Lung (tissue), 11 donors: ENCODE measurements at regions not wholly inside any gene's neighbourhood (a gene's known extent, or its start where the extent isn't known, plus 50 kb on each side); places are given as distances from the start of the nearest gene placed in this dataset.

Experiments used
- ATAC-seq: fragments of 200-7000 bp; cut with Tn5 transposase; one replicate; pipeline ENCODE4 v1.9.1; 2020; ENCODE audit warnings: moderate number of reproducible peaks; ENCODE audit not compliant: insufficient read depth, low FRiP score
- DNase-seq, 3 donors: peaks; one replicate each; pipeline ENCODE4 v3.0.0-alpha.2; 2013 to 2017
- H3K27ac ChIP-seq, 2 donors: one replicate each; pipeline ENCODE4 v1.5.1; 2013; ENCODE audit warnings: mild to moderate bottlenecking in 2 of 2, moderate library complexity in 2 of 2, control low read depth in 1 of 2, inconsistent platforms in 1 of 2, low read depth in 1 of 2, low read length in 1 of 2
- H3K27me3 ChIP-seq, 3 donors: one replicate each; pipeline ENCODE4 v1.5.1; 2013; ENCODE audit warnings: low read length in 2 of 3; ENCODE audit not compliant: control insufficient read depth in 3 of 3, insufficient read depth in 3 of 3
- H3K36me3 ChIP-seq, 4 donors: one replicate each; pipeline ENCODE4 v1.5.1; 2013; ENCODE audit warnings: low read length in 4 of 4, mild to moderate bottlenecking in 1 of 4, moderate library complexity in 1 of 4; ENCODE audit not compliant: control insufficient read depth in 4 of 4, insufficient read depth in 4 of 4
- H3K4me1 ChIP-seq, 5 donors: one replicate each; pipeline ENCODE4 v1.5.1; 2013; ENCODE audit warnings: low read length in 5 of 5, mild to moderate bottlenecking in 2 of 5, moderate library complexity in 1 of 5; ENCODE audit not compliant: control insufficient read depth in 5 of 5, insufficient read depth in 5 of 5
- H3K4me3 ChIP-seq: one replicate; pipeline ENCODE4 v1.5.1; 2013; ENCODE audit warnings: mild to moderate bottlenecking, control low read depth, moderate library complexity
- H3K9ac ChIP-seq, 2 donors: one replicate each; pipeline ENCODE4 v1.5.1; 2013; ENCODE audit warnings: low read length in 2 of 2, control low read depth in 1 of 2; ENCODE audit not compliant: insufficient read depth in 1 of 2
- H3K9me3 ChIP-seq, 4 donors: one replicate each; pipeline ENCODE4 v1.5.1; 2013; ENCODE audit warnings: low read length in 3 of 4, mild to moderate bottlenecking in 1 of 4, moderate library complexity in 1 of 4; ENCODE audit not compliant: control insufficient read depth in 4 of 4, insufficient read depth in 3 of 4
- WGBS, 2 donors: extraction: QIAGEN DNeasy Blood & Tissue Kit; methylation state at CpG; one replicate each; pipeline ENCODE4 v1.1.7; 2013; 5-methylcytosine and 5-hydroxymethylcytosine counted together
- TF ChIP-seq, protein P1 (sequence below): IDR thresholded peaks from 2 replicates; pipeline ENCODE4 v1.5.1; 2012; ENCODE audit warnings: mild to moderate bottlenecking; ENCODE audit errors: control extremely low read depth, extremely low read depth
- donor health status: control.
- donor health status: control.
- donor health status: Bipolar disorder and iron deficiency.
- donor health status: healthy.
- donor health status: DM: yes; HTN: yes; CAD: no.

DNA sequence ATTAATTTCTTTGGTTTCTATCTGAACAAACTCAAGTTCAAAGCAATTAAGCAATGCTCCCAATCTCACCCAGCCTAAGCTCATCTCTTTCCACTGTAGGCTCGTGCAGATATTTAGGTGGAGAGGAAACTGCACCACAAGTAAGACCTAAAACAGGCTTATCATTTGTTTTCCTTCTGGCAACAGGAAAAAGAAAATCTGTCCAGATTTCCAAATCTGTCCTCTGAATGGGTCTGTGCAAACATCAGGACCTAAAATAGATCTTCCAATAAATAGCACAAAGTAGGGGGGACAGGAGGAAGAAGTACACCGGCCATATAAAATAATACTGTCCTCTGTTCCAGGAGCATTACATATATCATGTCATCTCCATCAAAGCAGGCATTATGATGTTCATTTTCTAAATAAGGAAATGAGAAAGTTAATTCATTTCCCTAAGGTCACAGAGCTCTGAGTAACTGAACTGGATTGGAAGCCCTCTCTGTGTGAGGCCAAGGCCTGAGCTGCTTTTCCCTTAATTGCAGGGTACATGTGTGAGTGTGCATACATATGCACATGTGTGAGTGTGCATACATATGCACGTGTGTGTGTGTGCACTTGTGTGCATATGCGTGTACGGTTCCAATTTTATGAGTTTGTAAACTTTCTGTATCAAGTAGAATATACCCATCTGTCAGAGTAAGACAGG lies 92.8 kb upstream of the PARD3 start:
- Histone ChIP-seq H3K4me3 (no peak overlapping the region), H3K36me3 (no peaks in the 10 kb centered on the region), H3K27me3 (no peaks in the 10 kb centered on the region), H3K4me1 (peaks cover 0 to 17% (median 4%) of the 10 kb centered on the region in 5 donors), H3K27ac (no peak overlapping the region), H3K9ac (no peak overlapping the region), H3K9me3 (no peaks in the 10 kb centered on the region)
- WGBS, 2 donors, result 69 to 74% methylated on average over 5 of the region's 5 CpGs
- DNase-seq (no peak), ATAC-seq (no peak)
- TF ChIP-seq, protein P1, sequence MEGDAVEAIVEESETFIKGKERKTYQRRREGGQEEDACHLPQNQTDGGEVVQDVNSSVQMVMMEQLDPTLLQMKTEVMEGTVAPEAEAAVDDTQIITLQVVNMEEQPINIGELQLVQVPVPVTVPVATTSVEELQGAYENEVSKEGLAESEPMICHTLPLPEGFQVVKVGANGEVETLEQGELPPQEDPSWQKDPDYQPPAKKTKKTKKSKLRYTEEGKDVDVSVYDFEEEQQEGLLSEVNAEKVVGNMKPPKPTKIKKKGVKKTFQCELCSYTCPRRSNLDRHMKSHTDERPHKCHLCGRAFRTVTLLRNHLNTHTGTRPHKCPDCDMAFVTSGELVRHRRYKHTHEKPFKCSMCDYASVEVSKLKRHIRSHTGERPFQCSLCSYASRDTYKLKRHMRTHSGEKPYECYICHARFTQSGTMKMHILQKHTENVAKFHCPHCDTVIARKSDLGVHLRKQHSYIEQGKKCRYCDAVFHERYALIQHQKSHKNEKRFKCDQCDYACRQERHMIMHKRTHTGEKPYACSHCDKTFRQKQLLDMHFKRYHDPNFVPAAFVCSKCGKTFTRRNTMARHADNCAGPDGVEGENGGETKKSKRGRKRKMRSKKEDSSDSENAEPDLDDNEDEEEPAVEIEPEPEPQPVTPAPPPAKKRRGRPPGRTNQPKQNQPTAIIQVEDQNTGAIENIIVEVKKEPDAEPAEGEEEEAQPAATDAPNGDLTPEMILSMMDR, result no peak

DNA sequence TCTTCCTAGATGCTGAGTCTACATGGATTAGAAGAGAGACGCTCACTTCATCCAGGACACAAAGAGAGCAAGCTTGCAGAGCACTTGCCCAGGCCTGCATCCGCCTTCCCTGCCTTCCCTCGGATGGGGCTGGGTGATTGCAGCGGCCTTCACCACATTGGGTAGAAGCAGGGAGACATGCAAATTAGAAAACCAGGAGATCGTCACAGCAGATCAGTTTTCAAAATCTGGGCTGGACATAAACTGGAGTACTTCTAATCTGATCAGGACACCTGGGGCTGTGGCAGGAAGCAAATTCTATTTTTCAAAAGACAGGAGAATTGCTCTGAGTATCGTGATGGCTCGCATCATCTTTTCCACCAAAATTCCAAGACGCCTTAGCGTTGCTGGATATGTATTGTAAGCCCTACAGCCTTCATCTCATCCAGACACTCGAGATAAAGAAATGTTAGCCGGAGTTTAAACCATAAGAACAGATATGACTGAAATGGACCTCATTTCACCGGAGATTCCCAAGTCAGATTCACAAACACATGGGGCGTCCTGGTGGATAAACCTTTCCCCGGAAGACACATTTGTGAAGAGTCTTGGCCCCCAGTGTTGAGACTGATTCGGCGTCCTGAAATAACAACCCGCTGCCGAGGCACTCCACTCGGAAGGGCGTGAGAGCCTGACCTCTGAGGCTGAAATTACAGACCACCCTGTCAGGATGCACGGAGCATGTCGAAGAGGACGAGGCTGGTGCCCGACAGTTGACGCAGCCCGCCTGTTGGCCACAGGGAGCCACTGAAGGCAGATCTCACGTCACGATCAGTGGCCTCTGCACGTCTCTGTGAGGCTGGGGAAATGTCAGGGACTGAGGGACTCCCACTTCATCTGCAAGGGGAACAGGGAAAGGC lies 91.2 kb upstream of the PARD3 start:
- TF ChIP-seq, protein P1, result no peak
- peak; percentile 74 to 86 (median 81) for DNase-seq
- ATAC-seq, result peak; percentile 67
- Histone ChIP-seq H3K9me3 (no peaks in the 10 kb centered on the region), H3K27me3 (no peaks in the 10 kb centered on the region), H3K36me3 (no peaks in the 10 kb centered on the region), H3K9ac (no peak overlapping the region), H3K27ac (peak overlapping the region in 1 of 2 donors; percentile 26), H3K4me3 (no peak overlapping the region), H3K4me1 (peaks cover 0 to 17% (median 4%) of the 10 kb centered on the region in 5 donors)
- WGBS, 2 donors, result 64 to 69% methylated on average over 29 of the region's 29 CpGs

DNA sequence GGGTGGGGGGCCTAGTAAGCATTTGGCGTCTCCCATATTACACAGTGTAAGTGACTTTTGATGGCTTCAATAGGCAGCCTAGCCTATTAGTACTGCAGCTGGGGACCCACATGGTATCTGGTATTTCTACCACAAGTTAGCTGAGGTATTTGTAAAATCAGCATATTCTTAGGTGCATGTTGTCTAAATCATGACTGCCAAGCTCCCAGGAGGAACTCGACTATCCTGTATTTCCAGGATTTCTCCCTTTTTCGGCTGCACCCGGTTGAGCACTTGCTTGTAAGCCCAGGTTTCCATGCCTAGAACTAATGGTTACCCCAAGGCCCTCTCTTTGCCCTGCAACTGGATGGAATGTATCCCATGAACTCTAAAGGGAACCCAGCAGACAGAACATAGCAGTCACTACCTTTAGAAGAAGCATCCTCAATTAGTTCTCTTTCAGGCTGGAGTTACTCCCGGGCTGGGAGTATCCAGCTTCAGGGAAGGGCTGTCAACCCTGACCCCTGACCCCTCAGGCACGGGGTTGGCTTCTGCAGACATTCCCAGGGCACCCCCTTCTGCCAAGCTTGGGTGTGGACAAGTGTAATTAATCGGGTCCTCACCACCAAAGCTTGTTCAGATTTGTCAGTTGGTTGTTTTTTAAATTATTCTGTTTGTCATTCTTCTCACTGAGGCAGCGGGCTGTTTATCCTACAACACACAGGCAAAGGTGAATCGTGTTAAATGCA lies 90.3 kb upstream of the PARD3 start:
- H3K4me1 ChIP-seq, result peaks cover 0 to 17% (median 4%) of the 10 kb centered on the region in 5 donors
- WGBS, 2 donors, result 80 to 85% methylated on average over 9 of the region's 9 CpGs
- H3K27ac ChIP-seq, result no peak overlapping the region
- ATAC-seq, result no peak
- TF ChIP-seq, protein P1, result no peak
- H3K27me3 ChIP-seq, result no peaks in the 10 kb centered on the region
- no peaks in the 10 kb centered on the region for H3K9me3 ChIP-seq
- DNase-seq, result peak in 1 of 3 donors; percentile 31
- H3K4me3 ChIP-seq, result no peak overlapping the region
- no peaks in the 10 kb centered on the region for H3K36me3 ChIP-seq
- no peak overlapping the region for H3K9ac ChIP-seq
